ENCODE measurements at regions not wholly inside any gene's neighbourhood (a gene's known extent, or its start where the extent isn't known, plus 50 kb on each side); places are given as distances from the start of the nearest gene placed in this dataset.

GRCh38 chr9:31302620-31303418 lies 1081.6 kb upstream of the ACO1 start:
- TF ChIP-seq, protein P1, sequence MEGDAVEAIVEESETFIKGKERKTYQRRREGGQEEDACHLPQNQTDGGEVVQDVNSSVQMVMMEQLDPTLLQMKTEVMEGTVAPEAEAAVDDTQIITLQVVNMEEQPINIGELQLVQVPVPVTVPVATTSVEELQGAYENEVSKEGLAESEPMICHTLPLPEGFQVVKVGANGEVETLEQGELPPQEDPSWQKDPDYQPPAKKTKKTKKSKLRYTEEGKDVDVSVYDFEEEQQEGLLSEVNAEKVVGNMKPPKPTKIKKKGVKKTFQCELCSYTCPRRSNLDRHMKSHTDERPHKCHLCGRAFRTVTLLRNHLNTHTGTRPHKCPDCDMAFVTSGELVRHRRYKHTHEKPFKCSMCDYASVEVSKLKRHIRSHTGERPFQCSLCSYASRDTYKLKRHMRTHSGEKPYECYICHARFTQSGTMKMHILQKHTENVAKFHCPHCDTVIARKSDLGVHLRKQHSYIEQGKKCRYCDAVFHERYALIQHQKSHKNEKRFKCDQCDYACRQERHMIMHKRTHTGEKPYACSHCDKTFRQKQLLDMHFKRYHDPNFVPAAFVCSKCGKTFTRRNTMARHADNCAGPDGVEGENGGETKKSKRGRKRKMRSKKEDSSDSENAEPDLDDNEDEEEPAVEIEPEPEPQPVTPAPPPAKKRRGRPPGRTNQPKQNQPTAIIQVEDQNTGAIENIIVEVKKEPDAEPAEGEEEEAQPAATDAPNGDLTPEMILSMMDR (conservative IDR thresholded peaks at IDR 0.05): no peak
- no peak for TF ChIP-seq EZH2 (IDR thresholded peaks at IDR 0.05; ENCODE audit: low read depth)

All from PC-9 (cell line).